Stimulated activated naive CD8-positive, alpha-beta T cell treated with anti-CD3 and anti-CD28 coated beads, Interleukin-15, amount 100 ng/mL, for 72 hours (primary cell): ENCODE measurements at regions not wholly inside any gene's neighbourhood (a gene's known extent, or its start where the extent isn't known, plus 50 kb on each side); places are given as distances from the start of the nearest gene placed in this dataset.

Experiments used
- ATAC-seq: fragments of 150-1000 bp; cut with Tn5 transposase; 2 replicates; pipeline ENCODE4 v1.10.0; 2021; ENCODE audit warnings: mild to moderate bottlenecking, moderate library complexity
- DNase-seq, 2 donors: peaks; one replicate each; pipeline ENCODE4 v3.0.0; 2021 to 2022
- H3K27ac Mint-ChIP-seq, 2 donors: one replicate each; pipeline ENCODE4 v1.8.0; 2022; ENCODE audit warnings: mild to moderate bottlenecking in 2 of 2, mixed read lengths in 2 of 2, moderate library complexity in 2 of 2
- H3K27me3 Mint-ChIP-seq: one replicate; pipeline ENCODE4 v1.8.0; 2022; ENCODE audit warnings: mixed read lengths
- H3K4me1 Mint-ChIP-seq: one replicate; pipeline ENCODE4 v1.8.0; 2022; ENCODE audit warnings: mild to moderate bottlenecking, mixed read lengths
- H3K4me3 Mint-ChIP-seq, 2 donors: one replicate each; pipeline ENCODE4 v1.8.0; 2022; ENCODE audit warnings: mild to moderate bottlenecking in 2 of 2, mixed read lengths in 2 of 2, moderate library complexity in 1 of 2
- H3K9me3 Mint-ChIP-seq, 2 donors: one replicate each; pipeline ENCODE4 v1.8.0; 2022; ENCODE audit warnings: mixed read lengths in 2 of 2

DNA sequence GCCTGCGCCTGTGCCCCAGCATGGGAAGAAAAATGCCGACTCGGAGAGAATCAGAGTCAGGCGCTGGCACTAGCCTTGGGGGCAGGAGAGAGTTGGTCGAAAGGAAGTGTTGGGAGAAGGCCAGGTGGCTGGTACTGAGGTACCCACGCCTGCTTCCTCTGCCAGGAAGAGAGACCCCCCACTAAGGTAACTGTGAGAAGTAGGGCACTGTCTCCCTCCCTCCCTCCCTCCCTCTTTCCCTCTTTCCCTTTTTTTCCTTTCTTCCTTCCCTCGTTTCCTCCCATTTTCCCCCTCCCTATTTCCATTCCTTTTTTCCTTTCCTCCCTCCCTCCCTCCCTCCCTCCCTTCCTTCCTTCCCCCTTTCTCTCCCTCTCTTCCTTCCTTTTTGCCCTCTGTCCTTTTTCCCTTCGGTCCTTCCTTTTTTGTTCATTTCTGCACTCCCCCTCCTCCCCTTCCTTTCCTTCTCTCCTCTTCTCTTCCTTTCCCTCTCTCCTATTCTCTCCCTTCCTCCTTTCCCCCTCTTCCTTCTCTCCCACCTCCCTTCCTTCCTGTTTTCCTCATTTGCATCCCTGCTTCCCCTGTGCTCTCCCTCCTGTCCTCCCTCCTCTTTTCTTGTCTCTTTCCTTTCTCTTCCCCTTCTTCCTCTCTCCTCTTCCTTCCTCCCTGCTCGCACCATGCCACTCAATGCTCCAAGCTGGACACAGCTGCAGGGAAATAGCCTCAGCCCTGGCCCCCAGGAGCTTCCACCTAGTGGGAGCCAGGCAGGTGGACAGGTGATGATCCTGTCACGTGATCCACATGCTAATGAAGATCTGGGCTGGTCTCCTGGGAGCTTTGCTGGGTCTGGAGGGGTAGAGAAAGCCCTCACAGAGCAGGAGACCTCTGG, 148.0 kb downstream of the DHX35 start:
- H3K9me3 Mint-ChIP-seq, result no peaks in the 10 kb centered on the region
- peak overlapping the region; percentile 28 to 43 for H3K27ac Mint-ChIP-seq
- H3K27me3 Mint-ChIP-seq, result peaks cover 40% of the 10 kb centered on the region
- H3K4me3 Mint-ChIP-seq, result no peak overlapping the region
- ATAC-seq (no peak), DNase-seq (no peak)
- peaks cover 5% of the 10 kb centered on the region for H3K4me1 Mint-ChIP-seq

DNA sequence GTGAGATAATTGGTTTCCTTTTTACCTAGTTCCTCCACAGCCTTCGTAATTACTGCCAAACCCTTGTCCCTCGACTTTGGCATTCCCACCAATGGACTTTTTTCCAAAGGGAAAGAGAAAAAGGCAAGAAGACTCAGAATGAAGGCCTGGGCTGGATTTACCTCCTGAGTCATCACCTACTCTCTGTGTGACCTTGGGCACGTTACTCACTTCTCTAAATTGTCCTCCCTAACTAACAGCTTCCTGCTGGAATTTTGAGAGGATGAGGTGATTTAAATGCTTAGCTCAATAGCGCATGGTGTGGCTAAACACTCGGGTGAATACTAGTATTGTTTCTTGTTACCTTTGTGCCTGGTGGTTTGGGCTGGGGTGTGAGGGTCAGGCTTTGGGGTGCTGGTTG, 146.6 kb downstream of the DHX35 start:
- H3K27me3 Mint-ChIP-seq, result peaks cover 36% of the 10 kb centered on the region
- ATAC-seq, result no peak
- H3K9me3 Mint-ChIP-seq, result peaks cover 4% of the 10 kb centered on the region in 2 donors
- H3K4me3 Mint-ChIP-seq, result no peak overlapping the region
- H3K4me1 Mint-ChIP-seq, result peaks cover 5% of the 10 kb centered on the region
- H3K27ac Mint-ChIP-seq, result no peak overlapping the region
- DNase-seq, result no peak

GRCh38 chr20:39107741-39108140, 145.6 kb downstream of the DHX35 start:
- Mint-ChIP-seq H3K4me1 (peaks cover 5% of the 10 kb centered on the region), H3K27ac (no peak overlapping the region), H3K27me3 (peaks cover 29% of the 10 kb centered on the region), H3K4me3 (no peak overlapping the region), H3K9me3 (peaks cover 9 to 13% of the 10 kb centered on the region in 2 donors)
- ATAC-seq (no peak), DNase-seq (no peak)

GRCh38 chr20:39106791-39107190, 144.6 kb downstream of the DHX35 start:
- H3K27me3 Mint-ChIP-seq, result peaks cover 27% of the 10 kb centered on the region
- H3K4me1 Mint-ChIP-seq, result no peaks in the 10 kb centered on the region
- H3K9me3 Mint-ChIP-seq, result peaks cover 9 to 13% of the 10 kb centered on the region in 2 donors
- H3K4me3 Mint-ChIP-seq, result no peak overlapping the region
- ATAC-seq (no peak), DNase-seq (no peak)
- H3K27ac Mint-ChIP-seq, result no peak overlapping the region

DNA sequence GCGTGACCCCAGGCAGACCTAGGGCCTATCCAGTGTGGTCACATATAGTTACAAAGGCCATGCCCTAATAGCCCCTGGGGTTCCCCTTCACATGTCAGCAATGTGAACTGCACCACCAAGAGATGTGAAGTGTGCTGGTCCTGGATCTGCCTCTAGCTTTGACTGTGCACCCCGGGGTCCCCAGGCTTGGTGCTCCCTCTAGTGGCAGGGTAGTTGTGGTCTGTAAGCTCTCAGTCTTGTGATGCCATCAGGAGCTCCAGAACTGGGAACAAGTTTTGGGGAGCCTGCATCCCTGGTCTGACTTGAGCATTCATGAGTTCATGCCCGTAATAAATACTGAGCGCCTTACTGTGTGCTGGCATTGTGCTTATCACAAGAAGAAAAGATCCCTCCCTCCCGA, 143.4 kb downstream of the DHX35 start:
- peaks cover 26% of the 10 kb centered on the region for H3K27me3 Mint-ChIP-seq
- no peak for DNase-seq
- no peak for ATAC-seq

GRCh38 chr20:39103732-39104131, 141.6 kb downstream of the DHX35 start:
- Mint-ChIP-seq H3K4me1 (no peaks in the 10 kb centered on the region), H3K27ac (no peak overlapping the region), H3K4me3 (no peak overlapping the region), H3K27me3 (peaks cover 20% of the 10 kb centered on the region), H3K9me3 (peaks cover 9 to 13% of the 10 kb centered on the region in 2 donors)
- DNase-seq (no peak), ATAC-seq (no peak)

More for the DNA sequence above, 143.4 kb downstream of the DHX35 start:
- no peaks in the 10 kb centered on the region for H3K4me1 Mint-ChIP-seq
- no peak overlapping the region for H3K4me3 Mint-ChIP-seq
- peaks cover 9 to 13% of the 10 kb centered on the region in 2 donors for H3K9me3 Mint-ChIP-seq
- no peak overlapping the region for H3K27ac Mint-ChIP-seq

DNA sequence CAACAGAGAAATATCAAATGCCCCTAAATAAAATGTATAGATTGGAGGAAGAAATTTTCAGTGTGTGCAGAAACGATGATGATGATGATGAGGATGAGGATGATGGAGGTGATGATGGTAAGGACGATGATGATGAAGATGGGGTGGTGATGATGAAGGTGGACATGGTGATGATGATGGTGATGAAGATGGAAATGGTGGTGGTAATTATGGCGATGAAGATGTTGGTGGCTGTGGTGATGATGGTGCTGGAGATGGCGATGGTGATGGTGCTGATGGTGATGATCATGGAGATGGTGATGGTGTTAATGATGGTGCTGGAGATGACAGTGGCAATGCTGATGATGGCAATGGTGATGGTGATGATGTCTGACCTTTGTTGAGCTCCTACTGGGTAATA, 141.2 kb downstream of the DHX35 start:
- H3K4me1 Mint-ChIP-seq, result no peaks in the 10 kb centered on the region
- H3K27ac Mint-ChIP-seq, result no peak overlapping the region
- ATAC-seq (no peak), DNase-seq (no peak)
- H3K9me3 Mint-ChIP-seq, result peaks cover 9 to 13% of the 10 kb centered on the region in 2 donors
- peaks cover 20% of the 10 kb centered on the region for H3K27me3 Mint-ChIP-seq
- no peak overlapping the region for H3K4me3 Mint-ChIP-seq

DNA sequence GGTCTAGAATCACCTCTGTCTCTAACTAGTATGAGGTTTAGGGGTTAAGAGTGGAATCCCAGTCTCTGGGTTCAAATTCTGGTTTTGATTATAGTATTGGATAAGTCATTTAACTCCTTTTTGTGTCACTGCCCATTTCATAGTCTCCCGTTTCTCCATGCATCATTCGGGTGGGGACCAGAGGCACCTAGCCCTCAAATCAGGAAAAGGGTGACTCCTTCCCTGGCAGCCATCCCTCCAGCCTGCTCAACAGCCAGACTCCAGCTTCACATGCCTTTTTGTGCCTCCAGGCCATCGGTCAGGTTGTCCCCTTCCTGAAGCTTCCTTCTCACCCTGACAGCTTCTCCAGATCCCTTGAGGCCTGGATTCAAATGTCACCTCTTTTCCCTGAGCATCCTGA, 139.8 kb downstream of the DHX35 start:
- Mint-ChIP-seq H3K27me3 (peaks cover 28% of the 10 kb centered on the region), H3K4me1 (no peaks in the 10 kb centered on the region), H3K9me3 (peaks cover 9 to 13% of the 10 kb centered on the region in 2 donors), H3K4me3 (no peak overlapping the region), H3K27ac (no peak overlapping the region)
- ATAC-seq (no peak), DNase-seq (no peak)

- ATAC-seq (no peak), DNase-seq (no peak)
- Mint-ChIP-seq H3K9me3 (peaks cover 9 to 13% of the 10 kb centered on the region in 2 donors), H3K4me3 (no peak overlapping the region), H3K4me1 (no peaks in the 10 kb centered on the region), H3K27me3 (peaks cover 28% of the 10 kb centered on the region), H3K27ac (no peak overlapping the region)
Observed at GRCh38 chr20:39100691-39101090, 138.5 kb downstream of the DHX35 start.

- Mint-ChIP-seq H3K4me3 (no peak overlapping the region), H3K27ac (no peak overlapping the region), H3K9me3 (peaks cover 0 to under 1% of the 10 kb centered on the region in 2 donors), H3K4me1 (no peaks in the 10 kb centered on the region), H3K27me3 (peaks cover 29% of the 10 kb centered on the region)
- no peak for ATAC-seq
- no peak for DNase-seq
Observed at GRCh38 chr20:39097889-39098288, 135.7 kb downstream of the DHX35 start.

DNA sequence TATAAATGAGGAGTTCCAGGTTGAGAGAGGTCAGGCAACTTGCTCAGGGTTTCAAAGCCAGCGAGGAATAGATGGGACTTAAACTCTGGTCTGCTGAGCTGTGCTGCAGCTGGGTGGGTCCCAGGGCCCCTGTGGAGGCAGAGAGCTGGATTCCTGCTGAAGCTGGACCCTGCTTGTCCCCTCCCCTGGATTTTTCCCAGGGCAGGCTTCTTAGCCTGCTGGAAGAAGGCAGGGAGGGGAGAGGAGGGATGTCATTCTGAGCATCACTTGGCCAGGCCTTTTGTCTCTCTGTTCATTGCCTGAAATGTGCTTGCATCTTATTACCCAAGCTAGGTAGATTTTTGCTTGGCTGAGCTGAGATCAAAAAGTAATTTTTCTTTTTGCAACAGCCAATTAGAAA, 133.7 kb downstream of the DHX35 start:
- H3K27me3 Mint-ChIP-seq, result peaks cover 33% of the 10 kb centered on the region
- no peaks in the 10 kb centered on the region for H3K4me1 Mint-ChIP-seq
- ATAC-seq, result no peak

DNA sequence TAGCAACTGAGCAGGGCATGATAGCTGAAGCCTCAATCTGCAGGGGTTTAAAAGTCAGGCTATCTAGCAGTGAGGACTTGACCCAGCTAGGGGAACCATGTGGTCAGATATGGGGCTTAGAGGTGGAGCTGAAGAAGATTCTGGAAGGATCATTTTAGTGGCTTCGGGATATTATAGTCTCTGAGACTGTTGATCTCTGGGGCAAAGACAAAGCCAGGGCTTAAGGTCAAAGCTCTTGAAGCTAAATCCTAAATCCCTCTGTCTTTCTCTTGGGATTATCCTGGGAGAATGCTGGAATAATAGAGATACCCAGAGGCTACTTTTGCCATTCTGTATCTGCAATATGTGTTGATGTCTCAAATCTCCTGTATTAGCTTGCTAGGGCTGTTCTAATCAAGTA, 132.2 kb downstream of the DHX35 start:
- peaks cover 2% of the 10 kb centered on the region for H3K4me1 Mint-ChIP-seq
- H3K27me3 Mint-ChIP-seq, result peaks cover 39% of the 10 kb centered on the region
- no peak overlapping the region for H3K4me3 Mint-ChIP-seq
- H3K27ac Mint-ChIP-seq, result no peak overlapping the region
- peaks cover 0 to 2% of the 10 kb centered on the region in 2 donors for H3K9me3 Mint-ChIP-seq
- ATAC-seq (no peak), DNase-seq (no peak)

More for the DNA sequence above, 133.7 kb downstream of the DHX35 start:
- no peak for DNase-seq
- Mint-ChIP-seq H3K27ac (no peak overlapping the region), H3K4me3 (no peak overlapping the region), H3K9me3 (no peaks in the 10 kb centered on the region)

GRCh38 chr20:39092733-39093410, 130.7 kb downstream of the DHX35 start:
- Mint-ChIP-seq H3K4me3 (no peak overlapping the region), H3K27ac (no peak overlapping the region), H3K4me1 (peaks cover 6% of the 10 kb centered on the region), H3K27me3 (peaks cover 37% of the 10 kb centered on the region), H3K9me3 (peaks cover 0 to 7% of the 10 kb centered on the region in 2 donors)
- no peak for ATAC-seq
- no peak for DNase-seq

- H3K9me3 Mint-ChIP-seq, result peaks cover 0 to 7% of the 10 kb centered on the region in 2 donors
- ATAC-seq (no peak), DNase-seq (no peak)
- peaks cover 31% of the 10 kb centered on the region for H3K27me3 Mint-ChIP-seq
- H3K27ac Mint-ChIP-seq, result no peak overlapping the region
- H3K4me1 Mint-ChIP-seq, result peaks cover 6% of the 10 kb centered on the region
- H3K4me3 Mint-ChIP-seq, result no peak overlapping the region
Observed at GRCh38 chr20:39090906-39091305, 128.8 kb downstream of the DHX35 start.

GRCh38 chr20:39089797-39090196, 127.7 kb downstream of the DHX35 start:
- Mint-ChIP-seq H3K27ac (no peak overlapping the region), H3K4me1 (peaks cover 6% of the 10 kb centered on the region)

More at GRCh38 chr20:39089797-39090196, 127.7 kb downstream of the DHX35 start:
- Mint-ChIP-seq H3K9me3 (peaks cover 0 to 7% of the 10 kb centered on the region in 2 donors), H3K4me3 (no peak overlapping the region), H3K27me3 (peaks cover 40% of the 10 kb centered on the region)
- DNase-seq (no peak), ATAC-seq (no peak)
